ENCODE measurements at regions not wholly inside any gene's neighbourhood (a gene's known extent, or its start where the extent isn't known, plus 50 kb on each side); places are given as distances from the start of the nearest gene placed in this dataset.

DNA sequence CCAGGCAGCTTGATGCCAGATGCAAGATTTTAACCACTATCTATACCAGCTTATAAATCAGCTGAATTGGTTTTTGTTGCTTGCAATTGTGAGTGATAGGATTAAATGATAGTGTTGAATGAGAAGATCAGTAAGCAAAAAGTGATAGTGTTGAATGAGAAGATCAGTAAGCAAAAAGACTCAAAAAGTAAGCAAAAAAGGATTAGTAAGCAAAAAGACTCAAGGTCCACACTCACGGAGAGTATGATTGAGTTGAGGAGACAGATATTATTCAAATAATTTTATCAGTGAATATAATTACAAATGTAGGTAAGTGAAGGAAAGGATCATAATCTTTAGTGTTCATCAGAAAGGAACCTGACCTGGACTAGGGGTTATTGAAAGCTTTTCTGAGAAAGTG lies 58.0 kb upstream of the ARRDC3 start:
- in situ Hi-C loops (cut with MboI; ENCODE audit: low pct_unique_long_range_greater_than_20kb in 2 of 9, low sequenced_read_pairs in 9 of 9, unreplicated experiment in 9 of 9), result no loop called here
- no peak for ATAC-seq (replicated peaks in 6 of 8)
- H3K4me3 ChIP-seq, result no peak overlapping the region
- WGBS, 10 experiments, result 78 to 100% (median 89%) methylated on average over 1 of the region's 1 CpG; no CpG with 5 or more reads in 1 of the 10 experiments
- no peaks in the 10 kb centered on the region for H3K4me1 ChIP-seq (replicated peaks in 1 of 2)
- no peak overlapping the region for H3K27ac ChIP-seq

DNA sequence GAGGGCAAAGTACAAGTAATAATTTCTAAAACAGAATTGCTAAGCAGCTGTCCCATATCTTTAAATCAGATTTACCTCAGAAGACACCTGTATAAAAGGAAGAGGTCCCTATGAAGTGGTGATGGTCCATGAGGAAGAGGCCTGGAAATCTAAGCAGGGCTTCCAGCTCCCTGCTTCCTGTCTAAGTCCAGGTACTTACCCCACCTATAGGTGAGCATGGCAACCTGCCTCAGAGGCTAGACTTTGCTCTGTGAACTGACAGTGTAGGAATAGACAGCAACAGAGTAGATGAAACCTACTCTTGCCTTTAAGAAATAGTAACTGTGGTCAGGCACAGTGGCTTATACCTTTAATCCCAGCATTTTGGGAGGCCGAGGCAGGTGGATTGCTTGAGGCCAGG lies 55.8 kb upstream of the ARRDC3 start:
- in situ Hi-C loops (cut with MboI; ENCODE audit: low pct_unique_long_range_greater_than_20kb in 2 of 9, low sequenced_read_pairs in 9 of 9, unreplicated experiment in 9 of 9), result no loop called here
- no peak for ATAC-seq (replicated peaks in 6 of 8)
- Histone ChIP-seq H3K4me3 (no peak overlapping the region), H3K4me1 (replicated peaks in 1 of 2) (no peaks in the 10 kb centered on the region), H3K27ac (no peak overlapping the region)
- WGBS, 10 experiments, result 88 to 100% (median 100%) methylated on average over 1 of the region's 1 CpG; no CpG with 5 or more reads in 4 of the 10 experiments

DNA sequence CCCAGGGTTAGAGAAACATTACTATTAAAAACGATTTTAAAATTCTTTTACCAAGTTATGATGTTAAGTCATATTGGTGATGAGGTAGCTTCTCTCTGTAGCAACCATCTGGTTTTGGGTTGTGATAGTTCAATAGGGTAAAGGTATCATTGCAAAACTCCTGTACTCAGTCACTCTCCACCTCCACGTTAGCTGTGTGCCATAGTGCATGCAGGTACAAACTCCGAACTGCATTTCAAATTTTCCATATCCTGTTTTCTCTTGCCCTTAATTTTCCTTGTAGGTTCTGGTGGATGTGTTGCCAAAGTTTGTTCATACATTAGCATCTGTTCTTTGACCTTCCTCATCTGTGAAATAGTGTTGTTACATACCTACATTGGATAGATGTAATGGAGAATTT lies 53.1 kb upstream of the ARRDC3 start:
- in situ Hi-C loops (cut with MboI; ENCODE audit: low pct_unique_long_range_greater_than_20kb in 2 of 9, low sequenced_read_pairs in 9 of 9, unreplicated experiment in 9 of 9), result no loop called here
- no peak for ATAC-seq (replicated peaks in 6 of 8)
- Histone ChIP-seq H3K4me3 (no peak overlapping the region), H3K4me1 (replicated peaks in 1 of 2) (no peaks in the 10 kb centered on the region), H3K27ac (no peak overlapping the region)
- 36 to 91% (median 71%) methylated on average over 1 to 3 of the region's 3 CpGs; no CpG with 5 or more reads in 1 of the 10 experiments for WGBS, 10 experiments

DNA sequence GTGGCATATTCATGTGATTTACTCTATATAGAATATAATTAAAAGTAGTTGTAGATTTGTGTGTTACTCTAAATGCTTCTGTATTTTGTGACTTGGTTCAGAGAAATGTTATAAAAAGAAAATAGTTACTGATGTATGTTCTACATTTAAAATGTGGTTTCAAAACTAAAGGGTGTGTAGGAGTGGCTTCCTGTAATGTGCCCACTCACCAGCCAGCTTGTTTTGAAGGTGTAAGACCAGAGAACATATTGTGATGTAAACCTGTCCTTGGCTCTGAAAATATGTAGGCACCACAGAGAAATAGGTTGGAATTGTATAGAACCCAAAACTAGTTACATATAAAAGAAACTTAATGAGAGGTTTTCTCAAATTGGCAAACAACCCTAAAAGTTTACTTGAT lies 51.2 kb upstream of the ARRDC3 start:
- ATAC-seq (replicated peaks in 6 of 8), result no peak
- Histone ChIP-seq H3K4me1 (replicated peaks in 1 of 2) (no peaks in the 10 kb centered on the region), H3K27ac (no peak overlapping the region), H3K4me3 (no peak overlapping the region)
- in situ Hi-C loops (cut with MboI; ENCODE audit: low pct_unique_long_range_greater_than_20kb in 2 of 9, low sequenced_read_pairs in 9 of 9, unreplicated experiment in 9 of 9), result no loop called here

DNA sequence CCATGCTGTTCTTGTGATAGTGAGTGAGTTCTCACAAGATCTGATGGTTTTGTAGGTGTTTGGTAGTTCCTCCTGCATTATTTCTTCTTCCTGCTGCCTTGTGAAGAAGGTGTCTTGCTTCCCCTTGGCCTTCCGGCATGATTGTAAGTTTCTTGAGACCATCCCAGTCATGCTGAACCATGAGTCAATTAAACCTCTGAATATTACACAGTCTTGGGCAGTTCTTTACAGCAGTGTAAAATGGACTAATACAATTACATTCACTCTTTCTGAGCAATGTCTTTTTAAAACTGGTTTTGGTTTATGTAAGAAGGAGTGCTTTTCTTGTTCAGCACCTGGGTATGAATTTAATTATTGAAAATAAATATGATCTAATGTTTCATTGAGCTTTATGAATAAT lies 50.7 kb upstream of the ARRDC3 start:
- no peak for ATAC-seq (replicated peaks in 6 of 8)
- H3K4me1 ChIP-seq (replicated peaks in 1 of 2), result no peaks in the 10 kb centered on the region
- no peak overlapping the region for H3K27ac ChIP-seq
- no peak overlapping the region for H3K4me3 ChIP-seq
- in situ Hi-C loops (cut with MboI; ENCODE audit: low pct_unique_long_range_greater_than_20kb in 2 of 9, low sequenced_read_pairs in 9 of 9, unreplicated experiment in 9 of 9), result no loop called here
- 86 to 100% (median 100%) methylated on average over 1 of the region's 1 CpG; no CpG with 5 or more reads in 5 of the 10 experiments for WGBS, 10 experiments
